ENCODE measurements at regions not wholly inside any gene's neighbourhood (a gene's known extent, or its start where the extent isn't known, plus 50 kb on each side); places are given as distances from the start of the nearest gene placed in this dataset.

DNA sequence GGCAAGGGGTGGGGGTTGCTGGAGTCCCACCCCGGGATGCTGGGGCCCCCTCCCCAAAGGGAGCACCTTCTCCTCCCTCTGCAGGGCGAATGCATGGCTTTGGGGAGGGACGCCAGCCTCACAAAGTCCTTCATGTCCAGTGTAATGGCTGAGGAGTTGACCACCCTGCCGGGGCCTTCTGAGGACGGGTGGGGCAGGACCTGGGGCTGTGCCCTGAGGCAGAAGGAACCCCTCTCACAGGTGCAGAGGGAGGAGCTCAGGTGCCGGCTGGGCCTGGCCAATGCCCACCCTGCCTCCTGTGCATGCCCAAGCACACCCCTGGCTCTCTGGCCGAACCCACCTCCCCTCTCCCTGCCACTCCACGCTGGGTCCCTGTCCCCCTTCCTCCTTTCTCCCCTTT lies 64.3 kb upstream of the RNU6ATAC start:
- DNase-seq (ENCODE audit: low spot score): no peak

DNA sequence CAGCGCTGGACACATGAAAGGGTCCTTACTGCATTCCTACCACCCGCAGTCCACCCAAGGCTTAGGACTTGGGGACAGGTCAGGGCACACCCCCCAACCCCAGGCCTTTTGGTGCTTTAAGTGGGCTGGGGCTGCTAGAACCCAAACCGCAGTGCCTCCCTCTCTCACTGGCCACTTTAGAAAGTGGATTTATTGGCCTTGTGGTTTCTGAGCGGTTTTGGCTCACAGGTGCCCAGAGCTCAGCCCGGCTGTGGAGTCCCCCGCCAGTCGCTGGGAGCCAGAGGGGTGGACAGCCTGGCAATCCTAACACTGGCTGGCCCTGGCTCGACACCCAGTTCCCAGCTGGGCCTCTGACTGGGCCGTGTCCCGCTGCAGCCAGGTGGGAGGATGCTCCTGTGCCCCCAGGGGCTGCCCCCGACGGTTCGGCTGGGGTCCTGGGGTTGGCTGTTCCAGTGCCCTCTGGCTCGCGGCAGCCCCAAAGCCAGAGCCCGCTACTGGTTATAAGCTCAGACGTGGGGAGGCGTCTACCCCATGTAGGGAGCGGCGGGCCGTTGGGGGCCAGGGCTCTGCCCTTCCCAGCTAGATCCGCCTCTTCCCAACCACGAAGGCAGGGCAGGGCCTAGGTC lies 65.2 kb upstream of the RNU6ATAC start:
- DNase-seq (ENCODE audit: low spot score): no peak

GRCh38 chr9:134230092-134230941 lies 66.0 kb upstream of the RNU6ATAC start:
- no peak for DNase-seq (ENCODE audit: low spot score)

GRCh38 chr9:134230942-134231325 lies 66.6 kb upstream of the RNU6ATAC start:
- no peak for DNase-seq (ENCODE audit: low spot score)

- DNase-seq (ENCODE audit: low spot score): no peak
These were observed 67.0 kb upstream of the RNU6ATAC start for GRCh38 chr9:134231330-134231745.

DNA sequence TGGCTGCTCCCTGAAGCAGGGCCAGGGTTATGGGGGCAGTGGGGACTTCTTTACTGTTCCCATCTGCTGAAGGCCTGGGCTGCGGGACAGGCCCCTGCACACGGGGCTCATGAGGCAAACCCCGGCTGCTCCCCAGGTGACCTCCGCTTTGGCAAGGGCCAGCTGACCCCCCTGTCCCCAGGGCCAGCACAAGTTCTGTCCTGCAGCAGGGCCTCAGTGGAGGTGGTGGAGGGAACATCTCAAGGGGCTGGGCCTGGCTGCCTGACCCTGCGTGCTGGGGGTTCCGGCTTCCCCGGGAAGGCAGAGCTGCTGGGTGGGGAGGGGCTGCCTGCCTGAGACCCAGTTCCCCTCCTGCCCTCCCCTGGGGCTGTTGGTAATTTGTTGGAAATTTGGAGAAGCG lies 67.4 kb upstream of the RNU6ATAC start:
- no peak for DNase-seq (ENCODE audit: low spot score)

GRCh38 chr9:134233022-134233421 lies 68.7 kb upstream of the RNU6ATAC start:
- DNase-seq (ENCODE audit: low spot score): no peak

DNA sequence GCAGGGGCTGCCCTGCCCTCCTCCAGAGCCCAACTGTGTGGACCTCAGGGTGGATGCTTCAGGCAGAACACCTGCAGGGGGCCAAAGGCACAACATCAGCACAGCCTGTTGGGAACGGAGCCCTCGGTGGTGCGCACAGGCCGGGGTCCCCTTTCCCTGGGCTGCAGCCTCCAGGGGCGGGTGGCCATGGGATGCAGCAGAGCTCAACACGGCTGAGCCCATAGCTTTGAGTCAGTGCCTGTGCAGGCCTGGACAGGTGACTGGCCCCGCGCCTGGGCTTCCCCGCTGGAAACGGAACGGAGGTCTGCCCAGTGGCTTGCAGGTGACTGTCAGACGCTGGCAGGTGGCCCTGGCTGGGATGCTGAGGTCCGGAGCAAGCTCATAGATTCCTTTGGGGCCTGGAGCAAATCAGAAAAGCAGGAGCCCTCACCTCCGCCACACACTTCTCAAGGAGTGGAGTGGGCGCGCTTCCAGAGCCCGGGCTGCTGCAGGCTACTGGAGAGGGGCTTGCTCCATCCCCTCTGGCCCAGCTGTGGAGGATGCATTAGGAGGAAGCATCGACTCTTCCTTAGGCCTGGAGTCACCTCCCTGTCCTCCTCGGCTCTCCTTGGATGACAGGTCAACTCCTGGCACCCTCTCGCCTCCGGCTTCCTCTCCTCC lies 69.8 kb upstream of the RNU6ATAC start:
- DNase-seq (ENCODE audit: low spot score): no peak

DNA sequence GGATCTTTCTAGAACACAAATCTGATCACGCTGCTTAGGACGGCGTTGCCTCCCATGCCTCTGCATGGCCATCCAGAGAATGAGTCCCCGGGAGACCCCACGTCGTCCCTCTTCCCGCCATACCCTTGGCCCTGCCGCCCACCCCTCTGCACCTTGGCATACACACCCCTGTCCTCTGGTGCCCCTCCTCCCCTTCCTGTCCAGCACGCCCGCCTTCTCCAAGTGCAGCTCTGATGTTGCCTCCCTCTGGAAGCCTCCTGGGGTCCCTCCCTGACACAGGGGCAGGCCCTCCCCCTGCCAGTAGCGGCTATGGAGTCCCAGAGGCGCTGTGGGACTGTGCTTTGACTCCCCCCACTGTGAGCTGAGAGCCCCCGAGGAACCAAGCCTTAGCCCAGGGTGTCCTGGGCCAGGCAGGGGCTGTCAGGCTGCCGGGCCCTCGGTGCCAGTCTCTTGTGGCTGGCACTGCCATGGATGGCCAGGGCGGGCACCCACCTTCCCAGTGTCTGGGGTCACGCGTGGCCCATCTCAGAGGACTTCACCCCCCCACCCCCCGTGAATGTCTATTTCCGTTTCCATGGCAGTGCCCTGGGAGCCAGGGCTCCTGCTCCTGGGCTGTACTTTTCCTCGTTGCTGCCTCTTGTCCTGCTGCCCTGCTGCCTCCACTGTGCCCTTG lies 70.5 kb upstream of the RNU6ATAC start:
- DNase-seq (ENCODE audit: low spot score): no peak

DNA sequence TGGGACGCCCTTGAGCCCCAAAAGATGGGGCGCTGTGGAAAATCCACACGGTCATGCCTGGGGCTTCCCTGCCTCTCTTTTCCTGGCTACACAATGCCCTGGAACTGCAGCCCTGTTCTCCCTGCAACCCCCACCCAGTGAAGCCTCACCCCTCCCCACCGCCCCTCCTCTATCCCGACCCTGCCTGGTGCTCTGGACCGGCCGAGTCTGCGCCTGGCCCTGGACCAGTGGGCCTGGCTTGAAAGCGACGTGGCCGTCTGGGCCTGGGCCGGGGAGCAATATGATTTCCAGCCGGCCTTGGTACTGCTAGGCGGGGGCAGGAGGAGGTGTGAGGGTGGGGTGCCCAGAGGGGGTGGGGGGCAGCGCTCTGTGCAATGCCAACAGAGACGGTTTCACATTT lies 71.0 kb upstream of the RNU6ATAC start:
- DNase-seq (ENCODE audit: low spot score): no peak

DNA sequence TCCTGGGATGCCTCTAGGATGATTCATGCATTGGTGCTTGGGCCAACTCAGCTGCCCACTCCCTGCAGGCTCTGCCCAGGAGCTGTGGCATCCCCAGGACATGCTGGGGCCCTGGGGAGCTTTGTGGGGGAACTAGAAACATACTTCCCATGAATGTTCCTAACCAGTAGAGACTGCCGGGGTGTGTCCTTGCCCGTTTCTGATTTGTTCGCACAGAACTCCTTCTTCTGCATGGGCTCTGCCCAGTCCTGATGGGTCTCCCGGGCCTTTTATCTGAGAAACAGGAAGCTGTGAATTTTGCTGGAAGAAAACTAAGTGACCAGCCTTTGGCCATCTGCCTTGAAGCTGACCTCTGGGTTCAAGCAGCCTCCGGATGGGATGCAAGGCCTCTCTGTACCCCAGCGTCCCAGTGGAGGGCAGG lies 71.6 kb upstream of the RNU6ATAC start:
- DNase-seq (ENCODE audit: low spot score): no peak

DNA sequence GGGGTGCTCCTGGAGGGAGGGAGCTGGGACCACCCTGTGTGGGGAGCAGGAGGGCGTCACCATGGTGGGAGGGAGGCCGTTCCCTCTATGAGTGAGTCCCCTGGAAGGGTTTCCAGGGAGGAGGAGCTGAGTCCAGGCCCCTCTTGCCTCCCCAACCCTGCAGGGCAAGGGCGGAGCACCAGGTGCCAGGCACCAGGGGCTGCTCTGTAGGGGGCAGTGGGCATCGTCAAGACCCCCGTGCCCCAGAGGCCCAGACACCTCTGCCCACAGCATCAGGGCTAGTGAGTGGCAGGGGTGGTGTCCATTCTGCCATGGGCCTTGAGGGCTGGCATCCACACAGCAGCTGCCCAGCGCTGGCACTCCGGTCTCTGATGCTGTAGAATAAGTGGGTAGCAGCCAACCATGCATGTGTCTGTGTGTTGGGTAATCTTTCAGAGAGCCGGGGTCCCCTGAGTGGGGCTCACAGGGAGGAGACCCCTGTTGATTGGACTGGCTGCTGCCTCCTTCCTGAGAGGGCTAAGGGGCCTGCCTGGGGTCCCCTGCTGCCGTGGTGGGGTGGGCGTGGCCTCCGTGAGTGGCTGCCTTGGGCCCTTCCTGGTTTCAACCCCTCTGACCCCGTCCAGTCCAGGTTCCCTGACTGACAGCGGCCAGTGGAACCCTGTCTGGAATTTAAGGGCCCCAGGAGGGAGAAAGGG lies 72.7 kb upstream of the RNU6ATAC start:
- DNase-seq (ENCODE audit: low spot score): no peak

GRCh38 chr9:134237630-134238265 lies 73.4 kb upstream of the RNU6ATAC start:
- DNase-seq (ENCODE audit: low spot score): no peak

- no peak for DNase-seq (ENCODE audit: low spot score)
These were observed 75.0 kb upstream of the RNU6ATAC start for GRCh38 chr9:134239130-134239903.

- DNase-seq (ENCODE audit: low spot score): no peak
These were observed 75.6 kb upstream of the RNU6ATAC start for GRCh38 chr9:134239939-134240338.

- DNase-seq (ENCODE audit: low spot score): no peak
These were observed 76.0 kb upstream of the RNU6ATAC start for GRCh38 chr9:134240361-134240760.

- DNase-seq (ENCODE audit: low spot score): no peak
These were observed 78.3 kb upstream of the RNU6ATAC start for GRCh38 chr9:134242706-134243105.

- DNase-seq (ENCODE audit: low spot score): peak; percentile 37
These were observed 79.6 kb upstream of the RNU6ATAC start for GRCh38 chr9:134243778-134244467.

DNA sequence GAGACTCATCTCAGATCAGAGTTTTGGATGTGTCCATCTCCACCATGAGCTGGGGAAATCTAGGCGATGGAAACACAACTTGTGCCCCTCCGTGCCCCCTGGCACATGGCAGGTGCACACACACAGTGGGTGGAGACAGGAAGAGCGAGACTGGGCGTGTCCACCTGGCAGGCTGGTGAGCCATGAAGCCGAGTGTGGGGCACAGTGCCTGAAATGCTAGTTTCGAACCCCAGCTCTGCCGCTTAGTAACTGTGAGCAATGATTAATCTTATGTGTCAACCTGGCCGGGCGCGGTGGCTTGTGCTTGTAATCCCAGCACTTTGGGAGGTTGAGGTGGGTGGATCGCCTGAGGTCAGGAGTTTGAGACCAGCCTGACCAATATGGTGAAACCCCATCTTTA lies 80.8 kb upstream of the RNU6ATAC start:
- no peak for DNase-seq (ENCODE audit: low spot score)
